ENCODE measurements at regions not wholly inside any gene's neighbourhood (a gene's known extent, or its start where the extent isn't known, plus 50 kb on each side); places are given as distances from the start of the nearest gene placed in this dataset.
"Not testable (repeated sequence)": the region's sequence is repeated elsewhere in the genome, so short reads cannot be mapped to it uniquely, and the experiment has no call there.

- DNase-seq: no peak
Observed at GRCh38 chr1:232579958-232580941, 49.7 kb downstream of the SIPA1L2 start.

GRCh38 chr1:232579466-232579865 is 50.5 kb downstream of the SIPA1L2 start:
- DNase-seq: no peak

GRCh38 chr1:232578651-232579195 is 51.2 kb downstream of the SIPA1L2 start:
- no peak for DNase-seq

- DNase-seq: no peak
Observed at GRCh38 chr1:232577772-232578171, 52.2 kb downstream of the SIPA1L2 start.

- DNase-seq: no peak
Observed at GRCh38 chr1:232576537-232576936, 53.4 kb downstream of the SIPA1L2 start.

- no peak for DNase-seq
Observed at GRCh38 chr1:232575763-232576040, 54.2 kb downstream of the SIPA1L2 start.

- no peak for DNase-seq
Observed at GRCh38 chr1:232574889-232575762, 54.8 kb downstream of the SIPA1L2 start.

GRCh38 chr1:232574077-232574476 is 55.9 kb downstream of the SIPA1L2 start:
- DNase-seq: no peak

- DNase-seq: no peak
Observed at GRCh38 chr1:232571523-232571922, 58.4 kb downstream of the SIPA1L2 start.

GRCh38 chr1:232570007-232570406 is 59.9 kb downstream of the SIPA1L2 start:
- DNase-seq: no peak

- not testable (repeated sequence) for DNase-seq
Observed at GRCh38 chr1:232569554-232569921, 60.4 kb downstream of the SIPA1L2 start.

- DNase-seq: no peak
Observed at GRCh38 chr1:232568906-232569553, 60.9 kb downstream of the SIPA1L2 start.

- DNase-seq: no peak
Observed at GRCh38 chr1:232568331-232568852, 61.5 kb downstream of the SIPA1L2 start.

GRCh38 chr1:232566093-232566492 is 63.8 kb downstream of the SIPA1L2 start:
- DNase-seq: no peak

- no peak for DNase-seq
Observed at GRCh38 chr1:232562855-232563510, 67.0 kb downstream of the SIPA1L2 start.

GRCh38 chr1:232561381-232561780 is 68.6 kb downstream of the SIPA1L2 start:
- no peak for DNase-seq

- no peak for DNase-seq
Observed at GRCh38 chr1:232560940-232561339, 69.0 kb downstream of the SIPA1L2 start.

- no peak for DNase-seq
Observed at GRCh38 chr1:232558954-232559353, 71.0 kb downstream of the SIPA1L2 start.

- DNase-seq: no peak
Observed at GRCh38 chr1:232557502-232558191, 72.3 kb downstream of the SIPA1L2 start.

- DNase-seq: no peak
Observed at GRCh38 chr1:232557096-232557495, 72.8 kb downstream of the SIPA1L2 start.

- no peak for DNase-seq
Observed at GRCh38 chr1:232556351-232556750, 73.6 kb downstream of the SIPA1L2 start.

All from T-helper 9 cell (primary cell).